CD4-positive, alpha-beta T cell (primary cell): ENCODE measurements at regions not wholly inside any gene's neighbourhood (a gene's known extent, or its start where the extent isn't known, plus 50 kb on each side); places are given as distances from the start of the nearest gene placed in this dataset.
A peak's percentile ranks its signal among the peaks of the same experiment; 100 is the strongest.

ENCODE experiments used
- ATAC-seq: fragments of 200-7000 bp; cut with Tn5 transposase; one replicate; pipeline ENCODE4 v1.10.0; 2022; ENCODE audit warnings: mild to moderate bottlenecking; ENCODE audit not compliant: poor library complexity
- CTCF ChIA-PET: fragments of 350-600 bp; sonication (Branson Sonifier 250); formaldehyde crosslinking; loops from one replicate; lab custom pipeline; 2021; ENCODE audit warnings: antibody characterized with exemption, inconsistent platforms; lab: Charles Lee
- POLR2A ChIA-PET: fragments of 350-600 bp; sonication (Branson Sonifier 250); formaldehyde crosslinking; loops from one replicate; lab custom pipeline; 2021; ENCODE audit warnings: antibody characterized with exemption, inconsistent platforms; lab: Charles Lee
- DNase-seq, 14 experiments: peaks; one replicate each; pipeline ENCODE4 v3.0.0-alpha.2; 2013 to 2020; ENCODE audit warnings: mixed read lengths in 2 of 14
- H3K27ac ChIP-seq, 2 donors: one replicate each; pipeline versions ENCODE4 v1.5.1 to v1.7.0; 2013; ENCODE audit warnings: low read length in 2 of 2, low read depth in 1 of 2, mild to moderate bottlenecking in 1 of 2
- H3K27me3 ChIP-seq, 2 experiments: 1 replicate in 1 of 2; 2 replicates in 1 of 2; pipeline versions ENCODE4 v1.6.1 to v1.7.0; 2013; ENCODE audit warnings: low read length in 2 of 2, control low read depth in 1 of 2, mild to moderate bottlenecking in 1 of 2, moderate library complexity in 1 of 2; ENCODE audit not compliant: insufficient read depth in 2 of 2, control insufficient read depth in 1 of 2
- H3K36me3 ChIP-seq: one replicate; pipeline ENCODE4 v1.6.1; 2013; ENCODE audit warnings: low read length, control low read depth; ENCODE audit not compliant: insufficient read depth
- H3K4me1 ChIP-seq: one replicate; pipeline ENCODE4 v1.6.1; 2013; ENCODE audit warnings: low read length, control low read depth; ENCODE audit not compliant: insufficient read depth
- H3K4me3 ChIP-seq: one replicate; pipeline ENCODE4 v1.5.1; 2013; ENCODE audit warnings: mild to moderate bottlenecking, low read length, moderate library complexity
- H3K9me3 ChIP-seq, 2 experiments: 1 replicate in 1 of 2; 2 replicates in 1 of 2; pipeline versions ENCODE4 v1.6.1 to v1.7.0; 2013; ENCODE audit warnings: low read length in 2 of 2, mild to moderate bottlenecking in 2 of 2, control low read depth in 1 of 2, moderate library complexity in 1 of 2; ENCODE audit not compliant: control insufficient read depth in 1 of 2, insufficient read depth in 1 of 2
- H3K27ac Mint-ChIP-seq: one replicate; pipeline ENCODE4 v1.8.0; 2020; ENCODE audit warnings: mixed read lengths
- H3K27me3 Mint-ChIP-seq: one replicate; pipeline ENCODE4 v1.8.0; 2021; ENCODE audit warnings: mixed read lengths
- H3K36me3 Mint-ChIP-seq: one replicate; pipeline ENCODE4 v1.8.0; 2021; ENCODE audit warnings: low read depth, mixed read lengths
- H3K4me1 Mint-ChIP-seq: one replicate; pipeline ENCODE4 v1.8.0; 2021; ENCODE audit warnings: low read depth, mixed read lengths
- H3K4me3 Mint-ChIP-seq: one replicate; pipeline ENCODE4 v1.8.0; 2020; ENCODE audit warnings: mild to moderate bottlenecking, mixed read lengths
- H3K9me3 Mint-ChIP-seq: one replicate; pipeline ENCODE4 v1.8.0; 2020; ENCODE audit warnings: mixed read lengths
- CTCF ChIP-seq: fragments of 200-600 bp; IDR thresholded peaks from one replicate; pipeline ENCODE4 v1.8.0; 2022; ENCODE audit warnings: antibody characterized with exemption, mild to moderate bottlenecking
- intact Hi-C, 2 experiments: fragments of 100-400 bp; cut with DNase I in 1 of 2; cut with micrococcal nuclease in 1 of 2; formaldehyde crosslinking; loops; one replicate each; pipeline versions ENCODE4 v1.15.1 to v1.9.0; 2023 to 2025; cut with DNase I, micrococcal nuclease

GRCh38 chr14:98210045-98210672, 1061.8 kb downstream of the BCL11B start:
- CTCF ChIA-PET: interaction anchor here (1.1 to 1.3 kb wide), 2 partner anchors 9 to 37 kb away, joined by 3 read pairs; no protein-coding TSS in a partner anchor

GRCh38 chr14:98217530-98217929, 1054.5 kb downstream of the BCL11B start:
- Histone ChIP-seq H3K4me1 (peaks cover 30% of the 10 kb centered on the region), H3K27ac (no peak overlapping the region), H3K36me3 (no peaks in the 10 kb centered on the region), H3K27me3 (no peaks in the 10 kb centered on the region), H3K9me3 (no peaks in the 10 kb centered on the region), H3K4me3 (no peak overlapping the region)
- no peak for TF ChIP-seq CTCF
- Mint-ChIP-seq H3K27ac (no peak overlapping the region), H3K27me3 (no peaks in the 10 kb centered on the region), H3K9me3 (no peaks in the 10 kb centered on the region), H3K4me1 (peaks cover 12% of the 10 kb centered on the region), H3K36me3 (no peaks in the 10 kb centered on the region), H3K4me3 (no peak overlapping the region)
- intact Hi-C loops: loop anchor here in 1 of 2 experiments (5.0 kb wide), 1 partner anchor 225 kb away; no protein-coding TSS in a partner anchor
- ATAC-seq (no peak), DNase-seq (no peak)
- ChIA-PET CTCF (no interaction called here), POLR2A (interaction anchor here (1.2 kb wide), 1 partner anchor 26 kb away, joined by 3 read pairs; no protein-coding TSS in a partner anchor)

More at GRCh38 chr14:98210045-98210672, 1061.8 kb downstream of the BCL11B start:
- Histone ChIP-seq H3K4me1 (peaks cover 55% of the 10 kb centered on the region), H3K27me3 (no peaks in the 10 kb centered on the region), H3K27ac (peak overlapping the region; percentile 67 to 70), H3K9me3 (no peaks in the 10 kb centered on the region), H3K4me3 (peak overlapping the region; percentile 7), H3K36me3 (no peaks in the 10 kb centered on the region)
- peak in 12 of 14 experiments; percentile 30 to 81 (median 66) for DNase-seq
- no peaks in the 10 kb centered on the region for H3K27me3 Mint-ChIP-seq
- peak overlapping the region; percentile 93 for H3K27ac Mint-ChIP-seq
- TF ChIP-seq CTCF: no peak
- peaks cover 2% of the 10 kb centered on the region for H3K9me3 Mint-ChIP-seq
- H3K4me3 Mint-ChIP-seq: peak overlapping the region; percentile 69
- intact Hi-C loops: no loop called here
- POLR2A ChIA-PET: interaction anchor here (0.7 to 3.8 kb wide), 16 partner anchors 9 to 1061 kb away, joined by 3 to 19 read pairs (median 4); no protein-coding TSS in a partner anchor
- no peaks in the 10 kb centered on the region for H3K36me3 Mint-ChIP-seq
- ATAC-seq: peak; percentile 68
- peaks cover 80% of the 10 kb centered on the region for H3K4me1 Mint-ChIP-seq

- Histone ChIP-seq H3K9me3 (no peaks in the 10 kb centered on the region), H3K4me3 (no peak overlapping the region), H3K4me1 (peaks cover 37% of the 10 kb centered on the region), H3K36me3 (no peaks in the 10 kb centered on the region), H3K27me3 (no peaks in the 10 kb centered on the region), H3K27ac (no peak overlapping the region)
- H3K9me3 Mint-ChIP-seq: no peaks in the 10 kb centered on the region
- H3K27ac Mint-ChIP-seq: no peak overlapping the region
- peaks cover 13% of the 10 kb centered on the region for H3K4me1 Mint-ChIP-seq
- no peak overlapping the region for H3K4me3 Mint-ChIP-seq
- H3K36me3 Mint-ChIP-seq: no peaks in the 10 kb centered on the region
- ChIA-PET CTCF (no interaction called here), POLR2A (interaction anchor here (1.2 kb wide), 1 partner anchor 27 kb away, joined by 3 read pairs; no protein-coding TSS in a partner anchor)
- no peak for ATAC-seq
- DNase-seq: no peak
- intact Hi-C loops: loop anchor here in 1 of 2 experiments (5.0 kb wide), 1 partner anchor 224 kb away; no protein-coding TSS in a partner anchor
- H3K27me3 Mint-ChIP-seq: no peaks in the 10 kb centered on the region
- no peak for TF ChIP-seq CTCF
Observed at GRCh38 chr14:98218218-98218617, 1053.8 kb downstream of the BCL11B start.
